Liver (tissue), 8 donors: ENCODE measurements at regions not wholly inside any gene's neighbourhood (a gene's known extent, or its start where the extent isn't known, plus 50 kb on each side); places are given as distances from the start of the nearest gene placed in this dataset.

Source experiments
- DNase-seq: peaks from one replicate; pipeline ENCODE4 v3.0.0-alpha.2; 2017; ENCODE audit warnings: low spot score
- H3K27ac ChIP-seq, 2 donors: one replicate each; pipeline ENCODE4 v1.7.0; 2013; ENCODE audit warnings: inconsistent platforms in 2 of 2, low read length in 2 of 2, control low read depth in 1 of 2, low read depth in 1 of 2, mild to moderate bottlenecking in 1 of 2
- H3K27me3 ChIP-seq, 4 donors: one replicate each; pipeline versions ENCODE4 v1.6.1 to v1.7.0; 2013; ENCODE audit warnings: low read length in 3 of 4, inconsistent platforms in 1 of 4, mild to moderate bottlenecking in 1 of 4, moderate library complexity in 1 of 4; ENCODE audit not compliant: control insufficient read depth in 4 of 4, insufficient read depth in 4 of 4
- H3K36me3 ChIP-seq, 4 donors: one replicate each; pipeline versions ENCODE4 v1.6.1 to v1.7.0; 2013; ENCODE audit warnings: low read length in 3 of 4, mild to moderate bottlenecking in 3 of 4, low read depth in 1 of 4, moderate library complexity in 1 of 4; ENCODE audit not compliant: control insufficient read depth in 4 of 4, insufficient read depth in 3 of 4
- H3K4me1 ChIP-seq, 4 donors: one replicate each; pipeline versions ENCODE4 v1.6.1 to v1.7.0; 2013; ENCODE audit warnings: low read length in 3 of 4, mild to moderate bottlenecking in 3 of 4, moderate library complexity in 1 of 4; ENCODE audit not compliant: control insufficient read depth in 4 of 4, insufficient read depth in 4 of 4
- H3K4me3 ChIP-seq, 3 donors: one replicate each; pipeline versions ENCODE4 v1.6.1 to v1.7.0; 2013; ENCODE audit warnings: low read length in 3 of 3, control low read depth in 1 of 3, low read depth in 1 of 3, mild to moderate bottlenecking in 1 of 3
- H3K9ac ChIP-seq, 2 donors: one replicate each; pipeline ENCODE4 v1.7.0; 2013; ENCODE audit warnings: low read length in 2 of 2, mild to moderate bottlenecking in 2 of 2, moderate library complexity in 2 of 2, control low read depth in 1 of 2, low read depth in 1 of 2
- H3K9me3 ChIP-seq, 4 donors: one replicate each; pipeline versions ENCODE4 v1.6.1 to v1.7.0; 2013; ENCODE audit warnings: low read length in 3 of 4; ENCODE audit not compliant: control insufficient read depth in 4 of 4
- EGR1 ChIP-seq, 2 donors: IDR thresholded peaks; 2 replicates each; pipeline ENCODE4 v1.6.1; 2016 to 2018; ENCODE audit warnings: antibody characterized with exemption in 2 of 2, low read depth in 2 of 2
- FOXA1 ChIP-seq: IDR thresholded peaks from 2 replicates; pipeline ENCODE4 v1.6.1; 2016; ENCODE audit warnings: antibody characterized with exemption
- FOXA2 ChIP-seq: IDR thresholded peaks from 2 replicates; pipeline ENCODE4 v1.6.1; 2016; ENCODE audit warnings: antibody characterized with exemption
- GABPA ChIP-seq, 2 donors: IDR thresholded peaks in 1 of 2; conservative IDR thresholded peaks in 1 of 2; 2 replicates each; pipeline ENCODE4 v1.6.1; 2016; ENCODE audit warnings: antibody characterized with exemption in 2 of 2, mild to moderate bottlenecking in 1 of 2, moderate library complexity in 1 of 2
- HNF4A ChIP-seq, 2 donors: conservative IDR thresholded peaks; 2 replicates each; pipeline ENCODE4 v1.6.1; 2016; ENCODE audit warnings: antibody characterized with exemption in 2 of 2, mild to moderate bottlenecking in 2 of 2
- HNF4G ChIP-seq: IDR thresholded peaks from 2 replicates; pipeline ENCODE4 v1.6.1; 2016; ENCODE audit warnings: antibody characterized with exemption
- JUND ChIP-seq, 2 donors: IDR thresholded peaks; 2 replicates each; pipeline ENCODE4 v1.6.1; 2016; ENCODE audit warnings: antibody characterized with exemption in 2 of 2
- NR2F2 ChIP-seq: IDR thresholded peaks from 2 replicates; pipeline ENCODE4 v1.6.1; 2016; ENCODE audit warnings: antibody characterized with exemption
- RAD21 ChIP-seq, 2 donors: IDR thresholded peaks; 2 replicates each; pipeline ENCODE4 v1.6.1; 2016; ENCODE audit warnings: antibody characterized with exemption in 2 of 2, mild to moderate bottlenecking in 2 of 2
- RXRA ChIP-seq, 2 donors: IDR thresholded peaks; 2 replicates each; pipeline ENCODE4 v1.6.1; 2017 to 2018; ENCODE audit warnings: antibody characterized with exemption in 2 of 2, mild to moderate bottlenecking in 1 of 2
- SP1 ChIP-seq: IDR thresholded peaks from 2 replicates; pipeline ENCODE4 v1.6.1; 2018; ENCODE audit warnings: antibody characterized with exemption, mild to moderate bottlenecking
- TAF1 ChIP-seq: conservative IDR thresholded peaks from 2 replicates; pipeline ENCODE4 v1.6.1; 2016; ENCODE audit warnings: antibody characterized with exemption, mild to moderate bottlenecking
- YY1 ChIP-seq: IDR thresholded peaks from 2 replicates; pipeline ENCODE4 v1.6.1; 2016; ENCODE audit warnings: antibody characterized with exemption, mild to moderate bottlenecking
- WGBS: extraction: QIAGEN DNeasy Blood & Tissue Kit; methylation state at CpG from one replicate; pipeline ENCODE4 v1.1.7; 2013; 5-methylcytosine and 5-hydroxymethylcytosine counted together
- TF ChIP-seq, protein P1 (sequence below): IDR thresholded peaks from 2 replicates; pipeline ENCODE4 v1.6.1; 2016; ENCODE audit warnings: antibody characterized with exemption
- TF ChIP-seq, protein P2 (sequence below): IDR thresholded peaks from 2 replicates; pipeline ENCODE4 v1.6.1; 2016; ENCODE audit warnings: antibody characterized with exemption, mild to moderate bottlenecking
- TF ChIP-seq, protein P3 (sequence below): fragments of 150-350 bp; IDR thresholded peaks from 2 replicates; pipeline ENCODE4 v1.5.1; 2017; ENCODE audit warnings: improper control_type of control experiment, low read depth, low read length; ENCODE audit not compliant: missing input control
- TF ChIP-seq, protein P4 (sequence below): IDR thresholded peaks from 2 replicates; pipeline ENCODE4 v1.6.1; 2016; ENCODE audit warnings: antibody characterized with exemption
- TF ChIP-seq, protein P5 (sequence below): IDR thresholded peaks from 2 replicates; pipeline ENCODE4 v1.6.1; 2016; ENCODE audit warnings: antibody characterized with exemption
- donor health status: healthy.
- donor health status: healthy.
- donor health status: healthy.
- donor health status: healthy.
- donor health status: healthy.

DNA sequence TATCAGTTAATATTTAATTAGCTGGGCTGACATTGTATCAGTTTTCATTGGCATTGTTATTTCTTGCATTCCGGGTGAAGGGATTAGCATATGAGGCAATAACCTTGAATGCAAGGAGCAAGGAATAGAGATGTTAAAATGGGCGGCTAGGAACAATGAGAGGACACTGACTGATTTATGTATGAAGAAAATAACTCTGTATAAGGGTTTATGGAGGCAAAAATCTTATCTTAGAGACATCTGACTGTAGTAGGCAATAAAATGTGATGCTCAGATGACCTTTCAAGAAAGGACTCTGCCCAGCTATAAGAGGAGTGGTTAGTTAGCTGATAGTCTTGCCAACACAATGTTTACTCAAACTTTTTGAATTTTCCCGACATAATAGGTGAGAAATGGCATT lies 158.3 kb downstream of the EFHB start:
- Histone ChIP-seq H3K4me1 (no peaks in the 10 kb centered on the region), H3K9ac (no peak overlapping the region), H3K4me3 (no peak overlapping the region), H3K36me3 (no peaks in the 10 kb centered on the region), H3K27me3 (no peaks in the 10 kb centered on the region), H3K27ac (no peak overlapping the region), H3K9me3 (no peaks in the 10 kb centered on the region)
- DNase-seq = no peak
- 50% methylated on average over 3 of the region's 3 CpGs for WGBS
- TF ChIP-seq, protein P1, sequence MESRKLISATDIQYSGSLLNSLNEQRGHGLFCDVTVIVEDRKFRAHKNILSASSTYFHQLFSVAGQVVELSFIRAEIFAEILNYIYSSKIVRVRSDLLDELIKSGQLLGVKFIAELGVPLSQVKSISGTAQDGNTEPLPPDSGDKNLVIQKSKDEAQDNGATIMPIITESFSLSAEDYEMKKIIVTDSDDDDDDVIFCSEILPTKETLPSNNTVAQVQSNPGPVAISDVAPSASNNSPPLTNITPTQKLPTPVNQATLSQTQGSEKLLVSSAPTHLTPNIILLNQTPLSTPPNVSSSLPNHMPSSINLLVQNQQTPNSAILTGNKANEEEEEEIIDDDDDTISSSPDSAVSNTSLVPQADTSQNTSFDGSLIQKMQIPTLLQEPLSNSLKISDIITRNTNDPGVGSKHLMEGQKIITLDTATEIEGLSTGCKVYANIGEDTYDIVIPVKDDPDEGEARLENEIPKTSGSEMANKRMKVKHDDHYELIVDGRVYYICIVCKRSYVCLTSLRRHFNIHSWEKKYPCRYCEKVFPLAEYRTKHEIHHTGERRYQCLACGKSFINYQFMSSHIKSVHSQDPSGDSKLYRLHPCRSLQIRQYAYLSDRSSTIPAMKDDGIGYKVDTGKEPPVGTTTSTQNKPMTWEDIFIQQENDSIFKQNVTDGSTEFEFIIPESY = no peak
- no peak for TF ChIP-seq EGR1 (IDR thresholded peaks at IDR 0.05; ENCODE audit: low read depth in 2 of 2)
- no peak for TF ChIP-seq FOXA2
- no peak for TF ChIP-seq HNF4A (conservative IDR thresholded peaks at IDR 0.05)
- TF ChIP-seq GABPA (IDR thresholded peaks at IDR 0.05 in 1 of 2, conservative IDR thresholded peaks at IDR 0.05 in 1 of 2) = no peak
- TF ChIP-seq HNF4G = no peak
- TF ChIP-seq, protein P2, sequence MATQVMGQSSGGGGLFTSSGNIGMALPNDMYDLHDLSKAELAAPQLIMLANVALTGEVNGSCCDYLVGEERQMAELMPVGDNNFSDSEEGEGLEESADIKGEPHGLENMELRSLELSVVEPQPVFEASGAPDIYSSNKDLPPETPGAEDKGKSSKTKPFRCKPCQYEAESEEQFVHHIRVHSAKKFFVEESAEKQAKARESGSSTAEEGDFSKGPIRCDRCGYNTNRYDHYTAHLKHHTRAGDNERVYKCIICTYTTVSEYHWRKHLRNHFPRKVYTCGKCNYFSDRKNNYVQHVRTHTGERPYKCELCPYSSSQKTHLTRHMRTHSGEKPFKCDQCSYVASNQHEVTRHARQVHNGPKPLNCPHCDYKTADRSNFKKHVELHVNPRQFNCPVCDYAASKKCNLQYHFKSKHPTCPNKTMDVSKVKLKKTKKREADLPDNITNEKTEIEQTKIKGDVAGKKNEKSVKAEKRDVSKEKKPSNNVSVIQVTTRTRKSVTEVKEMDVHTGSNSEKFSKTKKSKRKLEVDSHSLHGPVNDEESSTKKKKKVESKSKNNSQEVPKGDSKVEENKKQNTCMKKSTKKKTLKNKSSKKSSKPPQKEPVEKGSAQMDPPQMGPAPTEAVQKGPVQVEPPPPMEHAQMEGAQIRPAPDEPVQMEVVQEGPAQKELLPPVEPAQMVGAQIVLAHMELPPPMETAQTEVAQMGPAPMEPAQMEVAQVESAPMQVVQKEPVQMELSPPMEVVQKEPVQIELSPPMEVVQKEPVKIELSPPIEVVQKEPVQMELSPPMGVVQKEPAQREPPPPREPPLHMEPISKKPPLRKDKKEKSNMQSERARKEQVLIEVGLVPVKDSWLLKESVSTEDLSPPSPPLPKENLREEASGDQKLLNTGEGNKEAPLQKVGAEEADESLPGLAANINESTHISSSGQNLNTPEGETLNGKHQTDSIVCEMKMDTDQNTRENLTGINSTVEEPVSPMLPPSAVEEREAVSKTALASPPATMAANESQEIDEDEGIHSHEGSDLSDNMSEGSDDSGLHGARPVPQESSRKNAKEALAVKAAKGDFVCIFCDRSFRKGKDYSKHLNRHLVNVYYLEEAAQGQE = no peak
- TF ChIP-seq, protein P3, sequence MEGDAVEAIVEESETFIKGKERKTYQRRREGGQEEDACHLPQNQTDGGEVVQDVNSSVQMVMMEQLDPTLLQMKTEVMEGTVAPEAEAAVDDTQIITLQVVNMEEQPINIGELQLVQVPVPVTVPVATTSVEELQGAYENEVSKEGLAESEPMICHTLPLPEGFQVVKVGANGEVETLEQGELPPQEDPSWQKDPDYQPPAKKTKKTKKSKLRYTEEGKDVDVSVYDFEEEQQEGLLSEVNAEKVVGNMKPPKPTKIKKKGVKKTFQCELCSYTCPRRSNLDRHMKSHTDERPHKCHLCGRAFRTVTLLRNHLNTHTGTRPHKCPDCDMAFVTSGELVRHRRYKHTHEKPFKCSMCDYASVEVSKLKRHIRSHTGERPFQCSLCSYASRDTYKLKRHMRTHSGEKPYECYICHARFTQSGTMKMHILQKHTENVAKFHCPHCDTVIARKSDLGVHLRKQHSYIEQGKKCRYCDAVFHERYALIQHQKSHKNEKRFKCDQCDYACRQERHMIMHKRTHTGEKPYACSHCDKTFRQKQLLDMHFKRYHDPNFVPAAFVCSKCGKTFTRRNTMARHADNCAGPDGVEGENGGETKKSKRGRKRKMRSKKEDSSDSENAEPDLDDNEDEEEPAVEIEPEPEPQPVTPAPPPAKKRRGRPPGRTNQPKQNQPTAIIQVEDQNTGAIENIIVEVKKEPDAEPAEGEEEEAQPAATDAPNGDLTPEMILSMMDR = no peak
- no peak for TF ChIP-seq TAF1
- TF ChIP-seq SP1 = no peak
- no peak for TF ChIP-seq NR2F2
- no peak for TF ChIP-seq JUND (IDR thresholded peaks at IDR 0.05)
- TF ChIP-seq, protein P4, sequence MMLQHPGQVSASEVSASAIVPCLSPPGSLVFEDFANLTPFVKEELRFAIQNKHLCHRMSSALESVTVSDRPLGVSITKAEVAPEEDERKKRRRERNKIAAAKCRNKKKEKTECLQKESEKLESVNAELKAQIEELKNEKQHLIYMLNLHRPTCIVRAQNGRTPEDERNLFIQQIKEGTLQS = no peak
- TF ChIP-seq, protein P5, sequence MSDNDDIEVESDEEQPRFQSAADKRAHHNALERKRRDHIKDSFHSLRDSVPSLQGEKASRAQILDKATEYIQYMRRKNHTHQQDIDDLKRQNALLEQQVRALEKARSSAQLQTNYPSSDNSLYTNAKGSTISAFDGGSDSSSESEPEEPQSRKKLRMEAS = no peak
- TF ChIP-seq YY1 = no peak
- no peak for TF ChIP-seq RAD21 (IDR thresholded peaks at IDR 0.05)
- TF ChIP-seq FOXA1 = no peak
- no peak for TF ChIP-seq RXRA (IDR thresholded peaks at IDR 0.05)

DNA sequence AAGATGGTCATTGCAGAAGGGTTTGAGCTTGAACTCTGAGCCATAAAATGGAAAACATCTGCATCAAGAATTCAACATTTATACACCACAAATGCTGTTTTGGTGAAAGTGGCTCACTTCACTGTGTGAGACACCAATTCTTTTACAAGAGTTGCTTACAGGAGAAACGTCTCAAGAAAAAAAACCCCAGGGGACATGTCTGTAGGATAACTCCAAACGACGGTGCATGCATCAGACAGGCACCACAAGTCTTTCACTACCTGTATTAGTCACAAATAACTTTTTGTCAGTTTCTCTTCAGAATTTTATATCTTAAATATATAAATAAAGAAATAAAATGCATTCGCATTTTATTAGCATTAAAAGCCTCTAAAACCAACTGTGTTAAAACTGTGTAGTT lies 164.3 kb downstream of the EFHB start:
- H3K27ac ChIP-seq = no peak overlapping the region
- no peak overlapping the region for H3K4me3 ChIP-seq
- 84% methylated on average over 4 of the region's 4 CpGs for WGBS
- H3K36me3 ChIP-seq = no peaks in the 10 kb centered on the region
- no peaks in the 10 kb centered on the region for H3K27me3 ChIP-seq
- no peaks in the 10 kb centered on the region for H3K4me1 ChIP-seq
- DNase-seq = no peak
- H3K9ac ChIP-seq = no peak overlapping the region
- no peaks in the 10 kb centered on the region for H3K9me3 ChIP-seq
- TF ChIP-seq JUND (IDR thresholded peaks at IDR 0.05) (no peak), HNF4G (no peak), RAD21 (IDR thresholded peaks at IDR 0.05) (no peak), SP1 (no peak), FOXA1 (no peak), YY1 (no peak), TAF1 (no peak), FOXA2 (no peak), RXRA (IDR thresholded peaks at IDR 0.05) (no peak), EGR1 (IDR thresholded peaks at IDR 0.05; ENCODE audit: low read depth in 2 of 2) (no peak)
- TF ChIP-seq, protein P5 = no peak
- TF ChIP-seq, protein P2 = no peak
- TF ChIP-seq, protein P4 = no peak
